Endodermal cell (in vitro differentiated cells): ENCODE measurements at regions not wholly inside any gene's neighbourhood (a gene's known extent, or its start where the extent isn't known, plus 50 kb on each side); places are given as distances from the start of the nearest gene placed in this dataset.

Experiments used
- DNase-seq: peaks from one replicate; pipeline ENCODE4 v3.0.0-alpha.2; 2017
- H3K27ac ChIP-seq: 2 replicates; pipeline ENCODE4 v1.5.1; 2013; ENCODE audit warnings: mild to moderate bottlenecking, low read depth, low read length, moderate library complexity
- H3K27me3 ChIP-seq: 2 replicates; pipeline ENCODE4 v1.6.1; 2013; ENCODE audit warnings: mild to moderate bottlenecking, low read length, moderate library complexity; ENCODE audit not compliant: insufficient read depth, control insufficient read depth, poor library complexity, severe bottlenecking
- H3K36me3 ChIP-seq: 2 replicates; pipeline ENCODE4 v1.7.0; 2013; ENCODE audit warnings: mild to moderate bottlenecking, low read length, moderate library complexity; ENCODE audit not compliant: control insufficient read depth, insufficient read depth
- H3K4me1 ChIP-seq: one replicate; pipeline ENCODE4 v1.7.0; 2013; ENCODE audit warnings: low read length; ENCODE audit not compliant: control insufficient read depth, insufficient read depth
- H3K4me3 ChIP-seq: 2 replicates; pipeline ENCODE4 v1.5.1; 2013; ENCODE audit warnings: mild to moderate bottlenecking, low read length, moderate library complexity
- H3K9ac ChIP-seq: 2 replicates; pipeline ENCODE4 v1.6.1; 2013; ENCODE audit warnings: mild to moderate bottlenecking, low read length, moderate library complexity; ENCODE audit not compliant: poor library complexity, severe bottlenecking; ENCODE audit errors: extremely low read depth
- H3K9me3 ChIP-seq: 2 replicates; pipeline ENCODE4 v1.6.1; 2013; ENCODE audit warnings: mild to moderate bottlenecking, low read length, moderate library complexity; ENCODE audit not compliant: control insufficient read depth
- H3K27ac Mint-ChIP-seq: 2 replicates; pipeline ENCODE4 v1.8.0; 2020; ENCODE audit warnings: mixed read lengths
- H3K27me3 Mint-ChIP-seq: 2 replicates; pipeline ENCODE4 v1.8.0; 2021; ENCODE audit warnings: mild to moderate bottlenecking, mixed read lengths; ENCODE audit not compliant: insufficient read depth
- H3K36me3 Mint-ChIP-seq: 2 replicates; pipeline ENCODE4 v1.8.0; 2020; ENCODE audit warnings: low read depth, mixed read lengths
- H3K4me1 Mint-ChIP-seq: 2 replicates; pipeline ENCODE4 v1.8.0; 2020; ENCODE audit warnings: mixed read lengths
- H3K4me3 Mint-ChIP-seq: 2 replicates; pipeline ENCODE4 v1.8.0; 2020; ENCODE audit warnings: mild to moderate bottlenecking, moderate library complexity, mixed read lengths
- H3K9me3 Mint-ChIP-seq: 2 replicates; pipeline ENCODE4 v1.8.0; 2020; ENCODE audit warnings: mild to moderate bottlenecking, mixed read lengths
- WGBS, 2 experiments: methylation state at CpG; one replicate each; pipeline versions ENCODE4 v1.1.5 to v1.1.7; 2013; ENCODE audit warnings: missing lambda C conversion rate in 2 of 2, mixed read lengths in 1 of 2; ENCODE audit not compliant: insufficient coverage in 1 of 2, insufficient read length in 1 of 2; 5-methylcytosine and 5-hydroxymethylcytosine counted together
- TF ChIP-seq, protein P1 (sequence below): fragments of 200-600 bp; sonication (generic); conservative IDR thresholded peaks from 2 replicates; pipeline ENCODE4 v1.5.0; 2021; ENCODE audit warnings: antibody characterized with exemption, mild to moderate bottlenecking

- TF ChIP-seq, protein P1, sequence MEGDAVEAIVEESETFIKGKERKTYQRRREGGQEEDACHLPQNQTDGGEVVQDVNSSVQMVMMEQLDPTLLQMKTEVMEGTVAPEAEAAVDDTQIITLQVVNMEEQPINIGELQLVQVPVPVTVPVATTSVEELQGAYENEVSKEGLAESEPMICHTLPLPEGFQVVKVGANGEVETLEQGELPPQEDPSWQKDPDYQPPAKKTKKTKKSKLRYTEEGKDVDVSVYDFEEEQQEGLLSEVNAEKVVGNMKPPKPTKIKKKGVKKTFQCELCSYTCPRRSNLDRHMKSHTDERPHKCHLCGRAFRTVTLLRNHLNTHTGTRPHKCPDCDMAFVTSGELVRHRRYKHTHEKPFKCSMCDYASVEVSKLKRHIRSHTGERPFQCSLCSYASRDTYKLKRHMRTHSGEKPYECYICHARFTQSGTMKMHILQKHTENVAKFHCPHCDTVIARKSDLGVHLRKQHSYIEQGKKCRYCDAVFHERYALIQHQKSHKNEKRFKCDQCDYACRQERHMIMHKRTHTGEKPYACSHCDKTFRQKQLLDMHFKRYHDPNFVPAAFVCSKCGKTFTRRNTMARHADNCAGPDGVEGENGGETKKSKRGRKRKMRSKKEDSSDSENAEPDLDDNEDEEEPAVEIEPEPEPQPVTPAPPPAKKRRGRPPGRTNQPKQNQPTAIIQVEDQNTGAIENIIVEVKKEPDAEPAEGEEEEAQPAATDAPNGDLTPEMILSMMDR: no peak
- no peak overlapping the region for H3K9ac ChIP-seq
- H3K27ac Mint-ChIP-seq: no peak overlapping the region
These were observed 61.4 kb upstream of the ACSL3 start for GRCh38 chr2:222799262-222799918.

GRCh38 chr2:222802514-222803196 lies 58.2 kb upstream of the ACSL3 start:
- Mint-ChIP-seq H3K36me3 (no peaks in the 10 kb centered on the region), H3K4me1 (peaks cover 3% of the 10 kb centered on the region), H3K27me3 (peaks cover 12% of the 10 kb centered on the region), H3K27ac (no peak overlapping the region), H3K4me3 (no peak overlapping the region), H3K9me3 (no peaks in the 10 kb centered on the region)
- Histone ChIP-seq H3K27ac (no peak overlapping the region), H3K27me3 (peaks cover 7% of the 10 kb centered on the region), H3K4me1 (no peaks in the 10 kb centered on the region), H3K9ac (no peak overlapping the region), H3K4me3 (no peak overlapping the region), H3K9me3 (no peaks in the 10 kb centered on the region), H3K36me3 (no peaks in the 10 kb centered on the region)
- TF ChIP-seq, protein P1: no peak
- 82 to 90% methylated on average over 5 of the region's 5 CpGs for WGBS, 2 experiments
- no peak for DNase-seq

More at GRCh38 chr2:222799262-222799918, 61.4 kb upstream of the ACSL3 start:
- no peak overlapping the region for H3K4me3 ChIP-seq
- H3K9me3 ChIP-seq: no peaks in the 10 kb centered on the region
- Mint-ChIP-seq H3K4me1 (peaks cover 22% of the 10 kb centered on the region), H3K9me3 (no peaks in the 10 kb centered on the region), H3K4me3 (no peak overlapping the region), H3K36me3 (no peaks in the 10 kb centered on the region), H3K27me3 (peaks cover 14% of the 10 kb centered on the region)
- H3K4me1 ChIP-seq: peaks cover 2% of the 10 kb centered on the region
- no peak overlapping the region for H3K27ac ChIP-seq
- no peak for DNase-seq
- H3K36me3 ChIP-seq: no peaks in the 10 kb centered on the region
- peaks cover 7% of the 10 kb centered on the region for H3K27me3 ChIP-seq
- 92 to 94% methylated on average over 5 to 7 of the region's 7 CpGs for WGBS, 2 experiments

- WGBS, 2 experiments: 86 to 90% methylated on average over 1 to 2 of the region's 2 CpGs
- no peak overlapping the region for H3K4me3 ChIP-seq
These were observed 56.5 kb upstream of the ACSL3 start for GRCh38 chr2:222804351-222804750.

More at GRCh38 chr2:222804351-222804750, 56.5 kb upstream of the ACSL3 start:
- Histone ChIP-seq H3K4me1 (no peaks in the 10 kb centered on the region), H3K36me3 (no peaks in the 10 kb centered on the region), H3K9me3 (no peaks in the 10 kb centered on the region), H3K27me3 (peaks cover 7% of the 10 kb centered on the region), H3K9ac (no peak overlapping the region), H3K27ac (no peak overlapping the region)
- Mint-ChIP-seq H3K27ac (no peak overlapping the region), H3K9me3 (no peaks in the 10 kb centered on the region), H3K36me3 (no peaks in the 10 kb centered on the region), H3K27me3 (peaks cover 10% of the 10 kb centered on the region), H3K4me3 (no peak overlapping the region), H3K4me1 (peaks cover 2% of the 10 kb centered on the region)
- TF ChIP-seq, protein P1: no peak
- no peak for DNase-seq
